ENCODE measurements at regions not wholly inside any gene's neighbourhood (a gene's known extent, or its start where the extent isn't known, plus 50 kb on each side); places are given as distances from the start of the nearest gene placed in this dataset.

- TF ChIP-seq ZNF785 (CRISPR knock-in tag; IDR thresholded peaks at IDR 0.05): no peak
- TF ChIP-seq TAF7 (tag; IDR thresholded peaks at IDR 0.05): no peak
- no peak for TF ChIP-seq CTCF (IDR thresholded peaks at IDR 0.05 in 2 of 3, conservative IDR thresholded peaks at IDR 0.05 in 1 of 3; ENCODE audit: insufficient read depth in 2 of 3, low read depth in 1 of 3, low read length in 3 of 3)
- TF ChIP-seq, protein P1, sequence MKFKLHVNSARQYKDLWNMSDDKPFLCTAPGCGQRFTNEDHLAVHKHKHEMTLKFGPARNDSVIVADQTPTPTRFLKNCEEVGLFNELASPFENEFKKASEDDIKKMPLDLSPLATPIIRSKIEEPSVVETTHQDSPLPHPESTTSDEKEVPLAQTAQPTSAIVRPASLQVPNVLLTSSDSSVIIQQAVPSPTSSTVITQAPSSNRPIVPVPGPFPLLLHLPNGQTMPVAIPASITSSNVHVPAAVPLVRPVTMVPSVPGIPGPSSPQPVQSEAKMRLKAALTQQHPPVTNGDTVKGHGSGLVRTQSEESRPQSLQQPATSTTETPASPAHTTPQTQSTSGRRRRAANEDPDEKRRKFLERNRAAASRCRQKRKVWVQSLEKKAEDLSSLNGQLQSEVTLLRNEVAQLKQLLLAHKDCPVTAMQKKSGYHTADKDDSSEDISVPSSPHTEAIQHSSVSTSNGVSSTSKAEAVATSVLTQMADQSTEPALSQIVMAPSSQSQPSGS (CRISPR knock-in tag; IDR thresholded peaks at IDR 0.05): no peak
- no peak for TF ChIP-seq CEBPB (tag; IDR thresholded peaks at IDR 0.05)
- no peak for TF ChIP-seq RNF2 (IDR thresholded peaks at IDR 0.05)
- TF ChIP-seq TAL1 (IDR thresholded peaks at IDR 0.05): no peak
- TF ChIP-seq ZKSCAN8 (CRISPR knock-in tag; IDR thresholded peaks at IDR 0.05): no peak
- no peak for TF ChIP-seq RAD21 (CRISPR knock-in tag; conservative IDR thresholded peaks at IDR 0.05 in 1 of 2, IDR thresholded peaks at IDR 0.05 in 1 of 2)
- TF ChIP-seq, protein P2, sequence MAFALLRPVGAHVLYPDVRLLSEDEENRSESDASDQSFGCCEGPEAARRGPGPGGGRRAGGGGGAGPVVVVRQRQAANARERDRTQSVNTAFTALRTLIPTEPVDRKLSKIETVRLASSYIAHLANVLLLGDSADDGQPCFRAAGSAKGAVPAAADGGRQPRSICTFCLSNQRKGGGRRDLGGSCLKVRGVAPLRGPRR (CRISPR knock-in tag; IDR thresholded peaks at IDR 0.05): no peak
- no peak for TF ChIP-seq SMAD4 (CRISPR knock-in tag; conservative IDR thresholded peaks at IDR 0.05)
Observed at GRCh38 chr6:153790048-153790447, 249.0 kb upstream of the OPRM1 start.
